Suprapubic skin (tissue), 4 donors: ENCODE measurements at regions not wholly inside any gene's neighbourhood (a gene's known extent, or its start where the extent isn't known, plus 50 kb on each side); places are given as distances from the start of the nearest gene placed in this dataset.

Source experiments
- DNase-seq, 2 donors: peaks; one replicate each; pipeline ENCODE4 v3.0.0-alpha.2; 2019; ENCODE audit warnings: low spot score in 2 of 2
- H3K27ac ChIP-seq: fragments of 200-600 bp; sonication (generic); one replicate; pipeline ENCODE4 v1.5.1; 2019
- H3K27me3 ChIP-seq: fragments of 200-600 bp; sonication (generic); one replicate; pipeline ENCODE4 v1.5.1; 2019
- H3K36me3 ChIP-seq: fragments of 200-600 bp; sonication (generic); one replicate; pipeline ENCODE4 v1.5.1; 2019
- H3K4me1 ChIP-seq: fragments of 200-600 bp; sonication (generic); one replicate; pipeline ENCODE4 v1.5.1; 2019
- H3K4me3 ChIP-seq: fragments of 200-600 bp; sonication (generic); one replicate; pipeline ENCODE4 v1.5.1; 2019; ENCODE audit warnings: mild to moderate bottlenecking
- H3K9me3 ChIP-seq: fragments of 200-600 bp; sonication (generic); one replicate; pipeline ENCODE4 v1.5.1; 2019
- CTCF ChIP-seq, 2 donors: fragments of 200-600 bp in 1 of 2; fragments of 450-650 bp in 1 of 2; sonication (generic) in 1 of 2; IDR thresholded peaks; one replicate each; pipeline ENCODE4 v1.5.1; 2016 to 2019; ENCODE audit warnings: antibody characterized with exemption in 2 of 2, mild to moderate bottlenecking in 1 of 2, moderate library complexity in 1 of 2
- EP300 ChIP-seq: sonication (generic); formaldehyde crosslinking; IDR thresholded peaks from one replicate; pipeline ENCODE4 v1.6.1; 2017; ENCODE audit warnings: antibody characterized with exemption
- POLR2A ChIP-seq, 2 donors: fragments of 450-650 bp; IDR thresholded peaks; one replicate each; pipeline ENCODE4 v1.6.1; 2017; ENCODE audit warnings: antibody characterized with exemption in 2 of 2, mild to moderate bottlenecking in 2 of 2, moderate library complexity in 2 of 2
- POLR2AphosphoS5 ChIP-seq, 3 donors: sonication (generic); formaldehyde crosslinking; IDR thresholded peaks; one replicate each; pipeline ENCODE4 v1.6.1; 2017; ENCODE audit warnings: antibody characterized with exemption in 3 of 3
- WGBS: methylation state at CpG from one replicate; pipeline ENCODE4 v1.1.5; 2018; 5-methylcytosine and 5-hydroxymethylcytosine counted together

DNA sequence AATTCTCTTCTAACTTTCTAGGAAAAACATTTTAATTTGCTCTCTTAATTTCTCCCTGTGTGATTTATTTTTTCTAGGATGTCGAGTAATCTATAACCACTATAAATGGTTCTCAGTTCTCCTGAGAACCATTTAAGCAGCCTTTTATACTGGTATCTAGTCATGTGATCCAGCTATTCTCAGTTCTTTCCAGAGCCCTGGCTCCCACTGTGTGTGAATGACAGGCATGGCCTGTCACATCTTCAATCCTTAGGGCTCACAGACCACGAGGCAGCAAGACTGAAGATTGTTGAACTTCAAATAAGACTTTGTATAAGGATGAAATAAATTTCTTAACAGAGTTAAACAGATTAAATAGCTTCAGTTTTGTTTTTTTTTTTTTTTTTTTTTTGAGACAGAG is 219.4 kb downstream of the HNMT start:
- WGBS = 84% methylated on average over 2 of the region's 2 CpGs
- Histone ChIP-seq H3K27ac (no peak overlapping the region), H3K4me3 (no peak overlapping the region), H3K9me3 (no peaks in the 10 kb centered on the region), H3K36me3 (no peaks in the 10 kb centered on the region), H3K27me3 (no peaks in the 10 kb centered on the region), H3K4me1 (no peaks in the 10 kb centered on the region)
- TF ChIP-seq POLR2A (IDR thresholded peaks at IDR 0.05) = no peak
- TF ChIP-seq CTCF (IDR thresholded peaks at IDR 0.05) = no peak
- TF ChIP-seq EP300 = no peak
- TF ChIP-seq POLR2AphosphoS5 (IDR thresholded peaks at IDR 0.05) = no peak
- DNase-seq = no peak

DNA sequence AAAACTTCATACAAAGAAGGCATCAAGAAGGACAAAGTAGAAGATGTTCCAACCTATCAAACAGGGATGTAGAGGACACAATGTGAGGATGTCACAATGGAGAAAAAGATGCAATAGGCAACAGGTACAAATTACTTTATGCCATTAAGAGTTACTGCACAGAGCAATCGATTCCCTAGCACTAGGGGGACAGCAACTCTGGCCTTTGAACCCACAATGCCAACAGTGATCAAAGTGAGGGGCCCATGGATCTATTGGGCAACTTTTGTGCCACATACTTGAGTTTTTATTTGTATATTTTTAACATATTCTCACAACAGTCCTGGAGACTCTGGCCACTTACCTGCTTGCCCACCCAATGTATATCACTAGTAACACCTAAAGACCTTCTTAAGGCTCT is 220.2 kb downstream of the HNMT start:
- no peaks in the 10 kb centered on the region for H3K36me3 ChIP-seq
- H3K4me1 ChIP-seq = no peaks in the 10 kb centered on the region
- TF ChIP-seq POLR2A (IDR thresholded peaks at IDR 0.05) = no peak
- TF ChIP-seq POLR2AphosphoS5 (IDR thresholded peaks at IDR 0.05) = no peak
- TF ChIP-seq CTCF (IDR thresholded peaks at IDR 0.05) = no peak
- no peak for TF ChIP-seq EP300
- H3K4me3 ChIP-seq = no peak overlapping the region
- H3K27ac ChIP-seq = no peak overlapping the region
- H3K27me3 ChIP-seq = no peaks in the 10 kb centered on the region
- H3K9me3 ChIP-seq = no peaks in the 10 kb centered on the region
- DNase-seq = no peak
- WGBS = 78% methylated on average over 1 of the region's 1 CpG

GRCh38 chr2:138185827-138186226 is 221.6 kb downstream of the HNMT start:
- no peaks in the 10 kb centered on the region for H3K4me1 ChIP-seq
- no peaks in the 10 kb centered on the region for H3K36me3 ChIP-seq
- no peak for DNase-seq
- TF ChIP-seq CTCF (IDR thresholded peaks at IDR 0.05) = no peak
- no peak for TF ChIP-seq EP300
- no peak for TF ChIP-seq POLR2AphosphoS5 (IDR thresholded peaks at IDR 0.05)
- no peak for TF ChIP-seq POLR2A (IDR thresholded peaks at IDR 0.05)
- no peak overlapping the region for H3K27ac ChIP-seq
- H3K9me3 ChIP-seq = no peaks in the 10 kb centered on the region
- H3K4me3 ChIP-seq = no peak overlapping the region
- WGBS = 87% methylated on average over 5 of the region's 5 CpGs
- no peaks in the 10 kb centered on the region for H3K27me3 ChIP-seq

DNA sequence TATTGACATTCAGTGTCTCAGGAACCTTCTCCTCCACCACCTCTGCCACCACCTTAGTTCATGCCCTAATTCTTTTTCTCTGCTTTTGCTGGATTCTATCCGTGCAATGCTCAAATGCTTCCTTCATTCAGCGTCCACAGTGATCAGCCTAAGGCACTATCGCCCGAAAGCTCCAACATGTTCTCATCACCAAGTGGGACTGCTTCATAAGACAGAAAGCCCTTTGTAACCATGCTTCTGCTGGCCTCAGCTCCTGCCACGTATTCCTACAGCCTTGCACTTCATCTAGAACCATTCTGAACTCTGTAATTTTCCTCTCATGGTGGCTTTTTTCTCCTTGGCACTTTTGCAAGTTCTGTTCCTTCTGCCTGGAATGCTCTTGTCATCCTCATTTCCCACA is 222.9 kb downstream of the HNMT start:
- Histone ChIP-seq H3K27me3 (no peaks in the 10 kb centered on the region), H3K4me3 (no peak overlapping the region), H3K4me1 (no peaks in the 10 kb centered on the region), H3K27ac (no peak overlapping the region), H3K9me3 (no peaks in the 10 kb centered on the region), H3K36me3 (no peaks in the 10 kb centered on the region)
- 90% methylated on average over 5 of the region's 5 CpGs for WGBS
- TF ChIP-seq CTCF (IDR thresholded peaks at IDR 0.05) (no peak), EP300 (no peak), POLR2A (IDR thresholded peaks at IDR 0.05) (no peak), POLR2AphosphoS5 (IDR thresholded peaks at IDR 0.05) (no peak)
- no peak for DNase-seq

- H3K9me3 ChIP-seq = no peaks in the 10 kb centered on the region
- DNase-seq = no peak
- H3K36me3 ChIP-seq = no peaks in the 10 kb centered on the region
- H3K4me3 ChIP-seq = no peak overlapping the region
- WGBS = 89% methylated on average over 2 of the region's 2 CpGs
- no peaks in the 10 kb centered on the region for H3K4me1 ChIP-seq
- no peaks in the 10 kb centered on the region for H3K27me3 ChIP-seq
- no peak overlapping the region for H3K27ac ChIP-seq
- TF ChIP-seq POLR2AphosphoS5 (IDR thresholded peaks at IDR 0.05) = no peak
- no peak for TF ChIP-seq CTCF (IDR thresholded peaks at IDR 0.05)
- no peak for TF ChIP-seq POLR2A (IDR thresholded peaks at IDR 0.05)
Observed at GRCh38 chr2:138190999-138191398, 226.7 kb downstream of the HNMT start.
